GM12873 (cell line): ENCODE measurements at regions not wholly inside any gene's neighbourhood (a gene's known extent, or its start where the extent isn't known, plus 50 kb on each side); places are given as distances from the start of the nearest gene placed in this dataset.

Experiments
- TF ChIP-seq, protein P1 (sequence below): IDR thresholded peaks from 2 replicates; pipeline ENCODE4 v1.5.1; 2012; ENCODE audit warnings: low read depth, mild to moderate bottlenecking, moderate library complexity, low read length, control low read depth; ENCODE audit not compliant: insufficient read depth; ENCODE audit errors: missing control alignments

DNA sequence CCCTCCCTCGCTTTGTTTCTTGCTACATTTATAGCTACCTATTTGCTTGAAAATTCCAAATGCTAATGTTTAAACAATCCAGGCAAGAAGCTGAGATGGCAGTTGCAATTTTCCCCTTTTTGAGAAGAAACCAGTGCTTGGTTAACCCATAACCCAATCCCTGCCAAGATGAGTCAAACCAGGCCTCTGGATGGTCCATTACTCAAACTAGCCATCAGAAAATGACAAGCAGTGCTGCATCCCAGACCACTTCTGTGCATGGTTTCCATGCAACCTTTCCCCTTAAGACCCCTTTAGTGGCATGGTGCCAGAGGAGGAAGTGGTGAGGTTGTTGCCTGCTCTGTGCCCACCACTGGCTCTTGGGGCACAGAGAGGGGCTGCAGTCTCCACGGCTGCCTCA, 131.2 kb upstream of the RMP24 start:
- TF ChIP-seq, protein P1, sequence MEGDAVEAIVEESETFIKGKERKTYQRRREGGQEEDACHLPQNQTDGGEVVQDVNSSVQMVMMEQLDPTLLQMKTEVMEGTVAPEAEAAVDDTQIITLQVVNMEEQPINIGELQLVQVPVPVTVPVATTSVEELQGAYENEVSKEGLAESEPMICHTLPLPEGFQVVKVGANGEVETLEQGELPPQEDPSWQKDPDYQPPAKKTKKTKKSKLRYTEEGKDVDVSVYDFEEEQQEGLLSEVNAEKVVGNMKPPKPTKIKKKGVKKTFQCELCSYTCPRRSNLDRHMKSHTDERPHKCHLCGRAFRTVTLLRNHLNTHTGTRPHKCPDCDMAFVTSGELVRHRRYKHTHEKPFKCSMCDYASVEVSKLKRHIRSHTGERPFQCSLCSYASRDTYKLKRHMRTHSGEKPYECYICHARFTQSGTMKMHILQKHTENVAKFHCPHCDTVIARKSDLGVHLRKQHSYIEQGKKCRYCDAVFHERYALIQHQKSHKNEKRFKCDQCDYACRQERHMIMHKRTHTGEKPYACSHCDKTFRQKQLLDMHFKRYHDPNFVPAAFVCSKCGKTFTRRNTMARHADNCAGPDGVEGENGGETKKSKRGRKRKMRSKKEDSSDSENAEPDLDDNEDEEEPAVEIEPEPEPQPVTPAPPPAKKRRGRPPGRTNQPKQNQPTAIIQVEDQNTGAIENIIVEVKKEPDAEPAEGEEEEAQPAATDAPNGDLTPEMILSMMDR: no peak

DNA sequence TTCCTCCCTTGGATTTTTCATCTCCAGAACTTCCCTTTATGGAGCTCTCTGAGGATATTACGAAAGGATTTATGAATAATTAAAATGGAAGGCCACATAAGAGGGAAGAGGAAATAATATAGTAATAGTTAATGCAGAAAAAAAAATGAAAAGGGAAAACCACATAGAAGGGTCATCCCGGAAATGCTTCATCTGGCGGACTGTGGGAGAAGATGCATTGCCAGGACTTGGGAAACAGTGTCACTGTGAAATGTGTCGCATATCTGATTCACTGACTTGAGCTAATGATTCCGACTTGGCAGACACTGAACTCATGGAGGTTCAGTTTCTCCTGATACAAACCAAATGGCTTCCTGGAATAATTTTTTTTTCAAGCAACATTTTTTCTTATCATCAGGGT, 129.9 kb upstream of the RMP24 start:
- TF ChIP-seq, protein P1: no peak

DNA sequence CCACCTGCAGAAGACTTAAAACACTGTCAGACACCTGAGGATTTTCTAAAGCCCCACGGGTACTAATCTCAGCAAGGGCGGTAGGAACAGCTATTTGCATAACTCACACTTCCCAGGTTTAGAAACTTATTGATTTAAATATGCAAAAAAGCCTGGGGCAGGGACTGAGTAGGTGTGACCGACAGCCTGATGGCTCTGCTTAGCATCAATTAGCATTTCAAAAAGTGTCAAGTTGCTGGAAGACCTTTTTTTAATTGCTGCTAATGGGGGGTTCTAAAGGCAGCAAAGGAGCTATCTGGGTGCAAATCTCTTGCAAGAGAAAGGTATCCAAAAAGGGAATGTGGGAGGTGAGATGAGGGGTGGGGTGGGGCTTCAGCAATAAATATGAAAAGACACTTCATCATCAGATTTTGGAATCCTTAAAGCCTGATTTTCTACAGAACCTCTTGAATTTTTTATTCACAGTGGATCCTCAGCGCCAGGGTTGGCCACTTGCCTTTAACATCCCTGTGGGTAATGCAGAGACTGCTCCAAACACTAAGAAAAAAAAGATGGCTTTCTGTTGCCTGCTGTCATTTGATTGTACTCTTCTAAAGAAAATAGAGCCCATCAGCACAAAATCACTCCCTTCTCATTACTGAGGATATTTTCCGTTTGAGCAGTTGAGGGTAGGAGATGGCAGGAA, 121.1 kb upstream of the RMP24 start:
- TF ChIP-seq, protein P1: no peak

DNA sequence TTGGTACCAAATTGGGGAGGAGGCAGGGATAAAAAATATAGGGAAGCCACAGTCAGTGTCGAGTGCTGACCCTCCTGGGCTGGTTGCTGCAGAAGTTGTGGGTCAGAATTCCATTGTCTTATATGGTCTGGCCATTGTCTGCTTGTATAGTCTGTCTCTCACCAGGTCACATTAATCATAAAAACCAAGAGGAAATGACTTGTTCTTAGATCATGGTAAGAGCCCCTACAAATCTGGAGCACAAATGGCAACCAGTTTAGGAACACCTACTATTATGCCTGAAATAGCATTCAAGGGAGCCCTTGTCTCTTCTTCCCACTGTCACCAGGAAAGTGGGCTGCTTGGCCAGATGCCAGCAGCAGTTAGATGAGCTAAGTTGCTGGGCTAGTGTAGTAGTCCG, 119.7 kb upstream of the RMP24 start:
- TF ChIP-seq, protein P1: no peak

DNA sequence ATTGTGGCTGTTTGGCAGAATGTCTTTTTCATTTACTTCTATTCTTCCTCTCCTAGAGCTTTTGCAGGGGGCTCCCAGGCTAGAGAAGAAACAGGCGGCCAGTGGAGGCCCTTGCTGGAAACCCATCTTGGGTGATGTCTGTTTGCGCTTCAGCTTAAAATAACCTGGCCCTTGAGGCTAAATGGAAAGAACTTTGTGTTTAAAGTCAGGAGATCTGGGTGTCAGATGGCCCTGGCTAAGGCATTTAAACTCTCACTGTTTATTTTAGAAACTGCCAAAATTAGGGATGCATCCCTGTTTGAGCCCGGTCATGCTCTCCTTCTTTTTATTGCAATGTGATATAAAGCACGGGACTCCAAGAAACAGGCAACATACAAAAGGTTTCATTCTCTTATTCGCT, 118.4 kb upstream of the RMP24 start:
- TF ChIP-seq, protein P1: no peak

DNA sequence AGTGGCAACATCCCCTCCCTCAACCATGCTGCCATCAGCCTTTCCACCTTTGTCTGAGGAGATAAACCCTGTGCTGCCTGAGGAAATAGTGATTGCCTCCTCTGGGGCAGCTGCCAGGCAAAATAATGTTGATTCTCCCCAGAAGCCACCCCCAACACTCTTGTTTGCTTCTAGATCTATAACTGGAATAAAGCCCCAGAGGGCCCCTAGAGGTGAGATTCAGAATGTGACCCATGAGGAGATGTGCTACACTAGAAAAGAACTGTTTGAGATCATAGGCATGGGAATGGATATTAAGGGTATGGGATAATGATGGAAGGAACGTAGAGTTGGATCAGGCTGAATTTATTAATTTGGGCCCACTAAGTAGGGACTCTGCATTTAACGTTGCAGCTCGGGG, 116.3 kb upstream of the RMP24 start:
- TF ChIP-seq, protein P1: peak; percentile 15

DNA sequence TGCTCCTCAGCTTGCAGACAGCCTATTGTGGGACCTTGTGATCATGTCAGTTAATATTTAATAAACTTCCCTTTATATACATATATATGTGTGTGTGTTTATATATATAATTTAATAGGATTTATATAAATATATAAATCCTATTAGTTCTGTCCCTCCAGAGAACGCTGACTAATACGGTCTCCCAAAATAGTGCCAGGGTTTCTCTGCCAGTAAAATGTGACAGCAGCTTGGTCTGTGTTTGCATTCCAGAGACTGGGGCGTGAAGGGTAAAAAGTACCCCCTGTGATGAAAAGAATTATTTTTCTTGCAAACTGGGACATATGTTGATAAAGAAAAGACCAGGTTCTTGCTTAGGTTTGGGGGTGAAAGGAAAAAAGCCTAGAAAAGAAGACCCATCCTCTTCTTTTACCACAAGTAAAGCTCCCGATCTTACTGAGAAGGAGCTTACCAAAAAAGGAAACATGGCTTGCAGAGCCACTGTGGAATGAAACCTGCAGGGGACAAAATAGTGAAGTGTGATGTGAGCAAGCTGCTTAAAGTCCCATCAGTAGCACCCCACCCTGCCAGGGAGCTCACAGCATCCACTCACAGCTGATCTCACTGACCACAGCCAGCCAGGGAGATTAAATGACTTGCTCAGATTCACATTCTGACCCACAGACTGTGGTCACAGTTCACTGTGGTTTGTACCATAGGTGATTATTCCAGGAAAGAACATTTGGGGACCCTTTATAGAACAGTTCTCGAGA, 110.9 kb upstream of the RMP24 start:
- TF ChIP-seq, protein P1: no peak
